Epidermal melanocyte (primary cell): ENCODE measurements at regions not wholly inside any gene's neighbourhood (a gene's known extent, or its start where the extent isn't known, plus 50 kb on each side); places are given as distances from the start of the nearest gene placed in this dataset.

ENCODE experiments used
- DNase-seq: peaks from one replicate; pipeline ENCODE4 v3.0.0; 2011; ENCODE audit warnings: low spot score; ENCODE audit not compliant: insufficient read length

DNA sequence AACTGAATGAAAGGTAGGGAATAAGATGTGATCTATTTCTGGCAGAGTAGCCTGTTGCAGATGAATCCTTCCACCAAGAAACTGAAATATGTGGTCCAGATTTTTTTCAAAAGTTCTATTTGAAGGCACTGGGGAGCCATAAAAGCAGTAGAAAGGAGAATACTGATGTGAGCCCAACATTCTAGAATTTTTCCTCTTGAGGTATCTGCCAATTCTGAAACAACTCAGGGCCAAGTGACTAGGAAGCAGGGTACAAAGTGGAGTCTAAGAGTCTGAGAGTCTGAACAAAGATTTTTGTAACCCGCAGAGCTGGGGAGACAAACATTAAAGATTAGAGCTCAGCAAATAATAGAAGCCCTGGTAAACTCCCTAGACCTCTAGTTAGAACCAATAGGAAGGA lies 58.3 kb upstream of the SLCO3A1 start:
- DNase-seq: no peak

DNA sequence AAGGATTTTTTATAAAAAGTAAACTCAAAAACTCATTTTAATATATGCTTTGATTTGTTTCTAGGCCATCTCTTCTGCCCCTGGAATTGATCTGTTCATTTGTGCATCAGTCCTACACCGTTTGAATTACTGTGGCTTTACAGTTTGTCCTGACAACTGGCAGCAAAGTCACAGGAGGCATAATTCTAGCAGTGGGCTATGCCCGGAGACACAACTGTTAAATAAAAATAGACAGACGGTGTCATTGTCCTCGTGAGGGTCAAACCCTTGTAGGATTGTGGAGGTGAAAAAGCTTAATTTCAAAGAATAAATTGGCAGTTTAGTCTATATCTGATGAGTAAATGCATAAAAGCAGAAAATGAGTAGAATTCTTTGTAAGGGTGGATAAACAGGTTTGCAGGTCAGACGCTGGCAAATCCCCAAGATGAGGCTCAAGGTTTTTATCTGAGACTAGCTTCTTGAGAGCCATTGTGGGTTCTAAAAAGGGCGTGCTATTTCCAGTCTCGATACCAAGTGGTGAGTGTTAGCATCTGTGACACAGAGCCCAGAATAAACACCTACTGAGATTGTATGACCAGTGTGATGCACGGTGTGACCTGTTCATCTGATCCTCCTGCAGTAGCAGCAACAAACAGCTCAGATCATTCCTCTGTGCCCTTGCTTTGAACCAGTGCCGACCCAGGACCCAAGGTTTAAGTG lies 51.5 kb upstream of the SLCO3A1 start:
- no peak for DNase-seq

DNA sequence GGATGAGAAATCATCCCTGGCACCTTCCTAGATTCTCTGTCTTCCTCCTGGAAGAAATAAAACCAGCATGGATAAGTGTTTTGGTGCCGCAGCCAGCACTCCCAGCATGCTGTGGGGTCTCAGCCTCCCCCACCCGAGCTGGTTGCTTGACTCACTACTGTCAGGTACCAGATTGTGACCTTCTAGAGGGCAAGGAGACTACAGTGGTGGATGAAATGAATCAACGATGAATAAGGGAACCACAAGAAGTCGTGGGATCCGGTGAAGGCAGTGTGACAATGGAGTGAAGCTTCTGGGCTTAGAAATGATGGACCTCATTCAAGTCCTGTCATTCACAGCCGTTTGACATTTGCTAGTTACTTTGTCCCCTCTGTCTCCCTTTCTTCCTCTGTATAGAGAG lies 50.2 kb upstream of the SLCO3A1 start:
- DNase-seq: no peak
